HK-2 (cell line): ENCODE measurements at regions not wholly inside any gene's neighbourhood (a gene's known extent, or its start where the extent isn't known, plus 50 kb on each side); places are given as distances from the start of the nearest gene placed in this dataset.
"Not testable (repeated sequence)": the region's sequence is repeated elsewhere in the genome, so short reads cannot be mapped to it uniquely, and the experiment has no call there.

Source experiments
- DNase-seq: peaks from one replicate; pipeline ENCODE4 v3.0.0-alpha.2; 2018; ENCODE audit not compliant: unreplicated experiment

GRCh38 chr19:29154163-29154562 lies 58.8 kb downstream of the UQCRFS1 start:
- no peak for DNase-seq

GRCh38 chr19:29145756-29146155 lies 67.2 kb downstream of the UQCRFS1 start:
- no peak for DNase-seq

GRCh38 chr19:29143183-29143582 lies 69.8 kb downstream of the UQCRFS1 start:
- no peak for DNase-seq

- DNase-seq: no peak
These were observed 73.7 kb downstream of the UQCRFS1 start for GRCh38 chr19:29139227-29139626.

- not testable (repeated sequence) for DNase-seq
These were observed 74.7 kb downstream of the UQCRFS1 start for GRCh38 chr19:29138206-29138605.

GRCh38 chr19:29131456-29131855 lies 81.5 kb downstream of the UQCRFS1 start:
- DNase-seq: no peak

GRCh38 chr19:29129148-29129547 lies 83.8 kb downstream of the UQCRFS1 start:
- no peak for DNase-seq

GRCh38 chr19:29128203-29128602 lies 84.7 kb downstream of the UQCRFS1 start:
- no peak for DNase-seq

- no peak for DNase-seq
These were observed 90.8 kb downstream of the UQCRFS1 start for GRCh38 chr19:29122185-29122584.

GRCh38 chr19:29121684-29122083 lies 91.3 kb downstream of the UQCRFS1 start:
- DNase-seq: peak; percentile 6

- no peak for DNase-seq
These were observed 92.5 kb downstream of the UQCRFS1 start for GRCh38 chr19:29120466-29120865.

- DNase-seq: peak; percentile 15
These were observed 93.4 kb downstream of the UQCRFS1 start for GRCh38 chr19:29119590-29119989.

GRCh38 chr19:29118389-29118788 lies 94.6 kb downstream of the UQCRFS1 start:
- no peak for DNase-seq

GRCh38 chr19:29117926-29118325 lies 95.0 kb downstream of the UQCRFS1 start:
- no peak for DNase-seq

- no peak for DNase-seq
These were observed 97.8 kb downstream of the UQCRFS1 start for GRCh38 chr19:29115181-29115580.

- no peak for DNase-seq
These were observed 99.1 kb downstream of the UQCRFS1 start for GRCh38 chr19:29113838-29114237.

GRCh38 chr19:29111576-29111975 lies 101.4 kb downstream of the UQCRFS1 start:
- no peak for DNase-seq

- DNase-seq: no peak
These were observed 105.1 kb downstream of the UQCRFS1 start for GRCh38 chr19:29107831-29108230.

- DNase-seq: no peak
These were observed 106.5 kb downstream of the UQCRFS1 start for GRCh38 chr19:29106346-29106885.

- DNase-seq: no peak
These were observed 107.2 kb downstream of the UQCRFS1 start for GRCh38 chr19:29105629-29106292.

GRCh38 chr19:29104605-29105241 lies 108.2 kb downstream of the UQCRFS1 start:
- no peak for DNase-seq

- DNase-seq: peak; percentile 69
These were observed 114.0 kb downstream of the UQCRFS1 start for GRCh38 chr19:29098863-29099481.

- no peak for DNase-seq
These were observed 114.9 kb downstream of the UQCRFS1 start for GRCh38 chr19:29098091-29098490.
